ENCODE measurements at regions not wholly inside any gene's neighbourhood (a gene's known extent, or its start where the extent isn't known, plus 50 kb on each side); places are given as distances from the start of the nearest gene placed in this dataset.
A peak's percentile ranks its signal among the peaks of the same experiment; 100 is the strongest.

DNA sequence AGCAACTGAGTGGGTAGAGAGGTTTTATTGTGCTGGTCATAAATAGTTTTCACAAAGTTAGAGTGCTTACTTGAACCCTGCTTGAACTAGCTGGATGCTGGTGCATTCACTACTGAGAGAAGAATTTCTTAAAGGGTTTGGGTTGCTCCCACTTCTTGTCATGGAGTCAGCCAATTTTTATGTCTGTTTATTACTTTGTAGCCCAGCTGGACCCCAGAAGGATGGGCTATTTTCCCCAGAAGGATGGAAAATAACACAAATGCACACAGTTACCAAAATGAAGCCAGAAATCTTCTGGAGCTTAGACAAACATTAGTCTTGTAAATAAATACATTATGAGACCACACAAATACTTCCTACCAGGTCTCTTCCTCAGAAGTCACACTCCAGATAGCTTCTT, 480.8 kb upstream of the TNC start:
- BruUV-seq (replicated peaks), result no TSS peak
- no peak for ATAC-seq
- H3K4me1 ChIP-seq (ENCODE audit: control insufficient read depth, insufficient read depth, low read length), result peaks cover 13% of the 10 kb centered on the region

DNA sequence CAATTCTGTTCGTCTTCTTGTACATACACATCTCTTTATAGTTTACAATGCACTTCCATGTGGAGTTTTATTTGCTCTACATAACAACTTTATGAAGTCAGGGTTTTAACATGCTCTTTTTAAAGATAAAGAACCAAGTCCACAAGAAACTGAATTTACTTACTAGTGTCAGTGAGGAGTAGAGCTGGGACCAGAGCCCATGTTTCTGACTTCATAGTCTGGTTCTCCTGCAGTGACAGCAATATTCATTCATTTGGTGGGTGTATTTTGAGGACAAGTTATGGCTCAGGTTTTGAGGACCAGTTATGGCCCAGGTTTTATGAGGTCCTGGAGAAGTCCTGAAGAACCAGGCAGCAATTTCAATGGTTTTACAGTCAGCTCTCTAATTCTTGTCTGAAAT, 481.9 kb upstream of the TNC start:
- TF ChIP-seq, protein P1, sequence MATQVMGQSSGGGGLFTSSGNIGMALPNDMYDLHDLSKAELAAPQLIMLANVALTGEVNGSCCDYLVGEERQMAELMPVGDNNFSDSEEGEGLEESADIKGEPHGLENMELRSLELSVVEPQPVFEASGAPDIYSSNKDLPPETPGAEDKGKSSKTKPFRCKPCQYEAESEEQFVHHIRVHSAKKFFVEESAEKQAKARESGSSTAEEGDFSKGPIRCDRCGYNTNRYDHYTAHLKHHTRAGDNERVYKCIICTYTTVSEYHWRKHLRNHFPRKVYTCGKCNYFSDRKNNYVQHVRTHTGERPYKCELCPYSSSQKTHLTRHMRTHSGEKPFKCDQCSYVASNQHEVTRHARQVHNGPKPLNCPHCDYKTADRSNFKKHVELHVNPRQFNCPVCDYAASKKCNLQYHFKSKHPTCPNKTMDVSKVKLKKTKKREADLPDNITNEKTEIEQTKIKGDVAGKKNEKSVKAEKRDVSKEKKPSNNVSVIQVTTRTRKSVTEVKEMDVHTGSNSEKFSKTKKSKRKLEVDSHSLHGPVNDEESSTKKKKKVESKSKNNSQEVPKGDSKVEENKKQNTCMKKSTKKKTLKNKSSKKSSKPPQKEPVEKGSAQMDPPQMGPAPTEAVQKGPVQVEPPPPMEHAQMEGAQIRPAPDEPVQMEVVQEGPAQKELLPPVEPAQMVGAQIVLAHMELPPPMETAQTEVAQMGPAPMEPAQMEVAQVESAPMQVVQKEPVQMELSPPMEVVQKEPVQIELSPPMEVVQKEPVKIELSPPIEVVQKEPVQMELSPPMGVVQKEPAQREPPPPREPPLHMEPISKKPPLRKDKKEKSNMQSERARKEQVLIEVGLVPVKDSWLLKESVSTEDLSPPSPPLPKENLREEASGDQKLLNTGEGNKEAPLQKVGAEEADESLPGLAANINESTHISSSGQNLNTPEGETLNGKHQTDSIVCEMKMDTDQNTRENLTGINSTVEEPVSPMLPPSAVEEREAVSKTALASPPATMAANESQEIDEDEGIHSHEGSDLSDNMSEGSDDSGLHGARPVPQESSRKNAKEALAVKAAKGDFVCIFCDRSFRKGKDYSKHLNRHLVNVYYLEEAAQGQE (IDR thresholded peaks at IDR 0.05; ENCODE audit: insufficient read depth in 1 of 2, low read depth in 2 of 2, low read length in 1 of 2), result no peak
- TF ChIP-seq, protein P2, sequence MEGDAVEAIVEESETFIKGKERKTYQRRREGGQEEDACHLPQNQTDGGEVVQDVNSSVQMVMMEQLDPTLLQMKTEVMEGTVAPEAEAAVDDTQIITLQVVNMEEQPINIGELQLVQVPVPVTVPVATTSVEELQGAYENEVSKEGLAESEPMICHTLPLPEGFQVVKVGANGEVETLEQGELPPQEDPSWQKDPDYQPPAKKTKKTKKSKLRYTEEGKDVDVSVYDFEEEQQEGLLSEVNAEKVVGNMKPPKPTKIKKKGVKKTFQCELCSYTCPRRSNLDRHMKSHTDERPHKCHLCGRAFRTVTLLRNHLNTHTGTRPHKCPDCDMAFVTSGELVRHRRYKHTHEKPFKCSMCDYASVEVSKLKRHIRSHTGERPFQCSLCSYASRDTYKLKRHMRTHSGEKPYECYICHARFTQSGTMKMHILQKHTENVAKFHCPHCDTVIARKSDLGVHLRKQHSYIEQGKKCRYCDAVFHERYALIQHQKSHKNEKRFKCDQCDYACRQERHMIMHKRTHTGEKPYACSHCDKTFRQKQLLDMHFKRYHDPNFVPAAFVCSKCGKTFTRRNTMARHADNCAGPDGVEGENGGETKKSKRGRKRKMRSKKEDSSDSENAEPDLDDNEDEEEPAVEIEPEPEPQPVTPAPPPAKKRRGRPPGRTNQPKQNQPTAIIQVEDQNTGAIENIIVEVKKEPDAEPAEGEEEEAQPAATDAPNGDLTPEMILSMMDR (IDR thresholded peaks at IDR 0.05), result no peak
- TF ChIP-seq POLR2AphosphoS5 (IDR thresholded peaks at IDR 0.05; ENCODE audit: low read depth, low read length) (no peak), TCF7L2 (IDR thresholded peaks at IDR 0.05; ENCODE audit: low read depth, low read length) (no peak), SIN3A (IDR thresholded peaks at IDR 0.05; ENCODE audit: borderline replicate concordance, insufficient read depth, low read depth, low read length) (no peak)
- H3K27ac ChIP-seq (ENCODE audit: low read length), result peak overlapping the region; percentile 90; the same call in 1 of the 2 replicates
- H3K27me3 ChIP-seq (ENCODE audit: control insufficient read depth, insufficient read depth, low read length), result no peaks in the 10 kb centered on the region
- no peaks in the 10 kb centered on the region for H3K9me3 ChIP-seq (ENCODE audit: control insufficient read depth, insufficient read depth, low read depth, low read length)
- POLR2A ChIA-PET, result no interaction called here
- in situ Hi-C loops (cut with HindIII; ENCODE audit: low pct_unique_long_range_greater_than_20kb, low sequenced_read_pairs) (no loop called here), intact Hi-C loops (cut with micrococcal nuclease; ENCODE audit: unreplicated experiment) (loop anchor here (5.0 to 10.0 kb wide), 2 partner anchors 555 to 1062 kb away; partner anchors contain the start of gene PAPPA)
- CTCF ChIA-PET, result no interaction called here
- no TSS peak for BruUV-seq (replicated peaks)
- H3K36me3 ChIP-seq (ENCODE audit: control insufficient read depth, insufficient read depth, low read length), result no peaks in the 10 kb centered on the region
- no peak for ATAC-seq
- DNase-seq (ENCODE audit: low read depth, low spot score), result no peak
- peaks cover 13% of the 10 kb centered on the region for H3K4me1 ChIP-seq (ENCODE audit: control insufficient read depth, insufficient read depth, low read length)
- H3K4me3 ChIP-seq (ENCODE audit: low read depth in 2 of 2, low read length in 2 of 2), result no peak overlapping the region

More for the DNA sequence above, 480.8 kb upstream of the TNC start:
- ChIA-PET POLR2A (no interaction called here), CTCF (no interaction called here)
- Histone ChIP-seq H3K36me3 (ENCODE audit: control insufficient read depth, insufficient read depth, low read length) (no peaks in the 10 kb centered on the region), H3K9me3 (ENCODE audit: control insufficient read depth, insufficient read depth, low read depth, low read length) (no peaks in the 10 kb centered on the region), H3K27ac (ENCODE audit: low read length) (peak overlapping the region; percentile 90), H3K4me3 (ENCODE audit: low read depth in 2 of 2, low read length in 2 of 2) (no peak overlapping the region), H3K27me3 (ENCODE audit: control insufficient read depth, insufficient read depth, low read length) (no peaks in the 10 kb centered on the region)
- in situ Hi-C loops (cut with HindIII; ENCODE audit: low pct_unique_long_range_greater_than_20kb, low sequenced_read_pairs) (no loop called here), intact Hi-C loops (cut with micrococcal nuclease; ENCODE audit: unreplicated experiment) (loop anchor here (5.0 to 10.0 kb wide), 2 partner anchors 556 to 1064 kb away; partner anchors contain the start of gene PAPPA)
- TF ChIP-seq, protein P1 (IDR thresholded peaks at IDR 0.05; ENCODE audit: insufficient read depth in 1 of 2, low read depth in 2 of 2, low read length in 1 of 2), result no peak
- TF ChIP-seq POLR2AphosphoS5 (IDR thresholded peaks at IDR 0.05; ENCODE audit: low read depth, low read length) (no peak), SIN3A (IDR thresholded peaks at IDR 0.05; ENCODE audit: borderline replicate concordance, insufficient read depth, low read depth, low read length) (no peak), TCF7L2 (IDR thresholded peaks at IDR 0.05; ENCODE audit: low read depth, low read length) (no peak)
- TF ChIP-seq, protein P2 (IDR thresholded peaks at IDR 0.05), result no peak
- DNase-seq (ENCODE audit: low read depth, low spot score), result no peak
